ENCODE measurements at regions not wholly inside any gene's neighbourhood (a gene's known extent, or its start where the extent isn't known, plus 50 kb on each side); places are given as distances from the start of the nearest gene placed in this dataset.

- TF ChIP-seq CTCF (IDR thresholded peaks at IDR 0.05) (no peak), POLR2A (IDR thresholded peaks at IDR 0.05) (no peak)
Observed at GRCh38 chr6:134714679-134715078, 235.2 kb downstream of the ALDH8A1 start.
